HCT116 (cell line): ENCODE measurements at regions not wholly inside any gene's neighbourhood (a gene's known extent, or its start where the extent isn't known, plus 50 kb on each side); places are given as distances from the start of the nearest gene placed in this dataset.

Source experiments
- ATAC-seq: fragments of 200-7000 bp; cut with Tn5 transposase; 2 replicates; pipeline ENCODE4 v1.9.1; 2020; ENCODE audit warnings: mild to moderate bottlenecking, moderate library complexity
- BruUV-seq: library from RNA; stranded (reverse); fragments of 400-500 nt; replicated peaks from 2 replicates; lab custom pipeline; 2021; lab: Mats Ljungman, UMichigan
- CTCF ChIA-PET: fragments of 300-600 bp; sonication (Branson Sonifier 250); formaldehyde crosslinking; loops from one replicate; lab custom pipeline; 2021; ENCODE audit warnings: antibody characterized with exemption; lab: Charles Lee
- POLR2A ChIA-PET: fragments of 300-600, 350-600 bp; sonication (Branson Sonifier 250); formaldehyde crosslinking; loops from one replicate; lab custom pipeline; 2021; ENCODE audit warnings: antibody characterized with exemption; lab: Charles Lee
- RAD21 ChIA-PET, 2 experiments: fragments of 300-600 bp; sonication (Branson Sonifier 250); formaldehyde crosslinking; loops; one replicate each; lab custom pipeline; 2023; ENCODE audit warnings: low total read pairs in 2 of 2; ENCODE audit not compliant: uncharacterized antibody in 2 of 2, unreplicated experiment in 2 of 2, low non-redundant PET in 1 of 2; lab: Charles Lee
- DNase-seq: peaks from one replicate; pipeline ENCODE4 v3.0.0-alpha.2; 2010; ENCODE audit warnings: low read depth, low spot score
- H2AFZ ChIP-seq: fragments of 200-600 bp; shearing (Covaris generic), sonication (generic); 2 replicates; pipeline ENCODE4 v1.6.1; 2017; ENCODE audit warnings: low read depth, mixed run types, mixed read lengths, antibody characterized with exemption, low read length; ENCODE audit not compliant: poor library complexity, severe bottlenecking
- H3K27ac ChIP-seq: 2 replicates; pipeline ENCODE4 v1.5.1; 2012; ENCODE audit warnings: low read depth, low read length
- H3K27me3 ChIP-seq: fragments of 200-600 bp; sonication (generic); 2 replicates; pipeline ENCODE4 v1.6.1; 2016; ENCODE audit warnings: mixed run types, low read length, mixed read lengths; ENCODE audit not compliant: insufficient read depth
- H3K36me3 ChIP-seq, 2 experiments: fragments of 200-500 bp in 1 of 2; fragments of 200-600 bp in 1 of 2; sonication (Bioruptor generic) in 1 of 2; sonication (generic) in 1 of 2; 2 replicates each; pipeline versions ENCODE4 v1.5.1 to v1.6.1; 2014 to 2016; ENCODE audit warnings: low read length in 2 of 2, inconsistent platforms in 1 of 2, mixed read lengths in 1 of 2, mixed run types in 1 of 2; ENCODE audit not compliant: insufficient read depth in 2 of 2, control insufficient read depth in 1 of 2
- H3K4me1 ChIP-seq, 2 experiments: fragments of 200-600 bp in 1 of 2; sonication (generic) in 1 of 2; 2 replicates each; pipeline versions ENCODE4 v1.5.1 to v1.6.1; 2012 to 2017; ENCODE audit warnings: low read length in 2 of 2, inconsistent platforms in 1 of 2, mild to moderate bottlenecking in 1 of 2, mixed read lengths in 1 of 2, mixed run types in 1 of 2, moderate library complexity in 1 of 2; ENCODE audit not compliant: insufficient read depth in 2 of 2, control insufficient read depth in 1 of 2
- H3K4me2 ChIP-seq: fragments of 200-600 bp; sonication (generic); 2 replicates; pipeline ENCODE4 v1.6.1; 2017; ENCODE audit warnings: mixed run types, low read length, mixed read lengths
- H3K4me3 ChIP-seq, 2 experiments: fragments of 200-600 bp in 1 of 2; sonication (generic) in 1 of 2; replicated peaks in 1 of 2; 2 replicates each; pipeline ENCODE4 v1.5.1; 2011 to 2016; ENCODE audit warnings: low read length in 2 of 2, control low read depth in 1 of 2, low read depth in 1 of 2, mild to moderate bottlenecking in 1 of 2, mixed read lengths in 1 of 2, mixed run types in 1 of 2
- H3K79me2 ChIP-seq: fragments of 200-600 bp; sonication (generic); 2 replicates; pipeline ENCODE4 v1.6.1; 2017; ENCODE audit warnings: mild to moderate bottlenecking, mixed run types, low read length, moderate library complexity, mixed read lengths; ENCODE audit not compliant: insufficient read depth
- H3K9ac ChIP-seq: fragments of 200-600 bp; sonication (generic); 2 replicates; pipeline ENCODE4 v1.6.1; 2016; ENCODE audit warnings: low read length, mixed read lengths
- H3K9me2 ChIP-seq: fragments of 200-600 bp; sonication (generic), shearing (Covaris generic); 2 replicates; pipeline ENCODE4 v1.6.1; 2017; ENCODE audit warnings: mixed run types, mild to moderate bottlenecking, moderate library complexity; ENCODE audit not compliant: insufficient read depth
- H3K9me3 ChIP-seq, 2 experiments: fragments of 200-500 bp in 1 of 2; fragments of 200-600 bp in 1 of 2; sonication (Bioruptor generic) in 1 of 2; sonication (generic) in 1 of 2; 2 replicates each; pipeline ENCODE4 v1.6.1; 2014 to 2017; ENCODE audit warnings: low read length in 2 of 2, mixed read lengths in 2 of 2, inconsistent platforms in 1 of 2, low read depth in 1 of 2, mild to moderate bottlenecking in 1 of 2, mixed run types in 1 of 2, moderate library complexity in 1 of 2; ENCODE audit not compliant: control insufficient read depth in 1 of 2, insufficient read depth in 1 of 2
- H4K20me1 ChIP-seq: fragments of 200-600 bp; sonication (generic), shearing (Covaris generic); 2 replicates; pipeline ENCODE4 v1.6.1; 2017; ENCODE audit warnings: mixed run types, mild to moderate bottlenecking, moderate library complexity; ENCODE audit not compliant: insufficient read depth
- ATF3 ChIP-seq: IDR thresholded peaks from 2 replicates; pipeline ENCODE4 v1.6.1; 2012
- CBX3 ChIP-seq: IDR thresholded peaks from 2 replicates; pipeline ENCODE4 v1.6.1; 2012; ENCODE audit warnings: low read depth
- CEBPB ChIP-seq: IDR thresholded peaks from 2 replicates; pipeline ENCODE4 v1.6.1; 2012; ENCODE audit warnings: low read depth
- EGR1 ChIP-seq: IDR thresholded peaks from 2 replicates; pipeline ENCODE4 v1.6.1; 2012; ENCODE audit warnings: low read depth
- ELF1 ChIP-seq: IDR thresholded peaks from 2 replicates; pipeline ENCODE4 v1.6.1; 2012; ENCODE audit warnings: low read depth, borderline replicate concordance
- EZH2phosphoT487 ChIP-seq: fragments of 200-600 bp; IDR thresholded peaks from 2 replicates; pipeline ENCODE4 v1.6.1; 2018; ENCODE audit warnings: antibody characterized with exemption, borderline replicate concordance
- JUND ChIP-seq: IDR thresholded peaks from 2 replicates; pipeline ENCODE4 v1.6.1; 2012
- POLR2A ChIP-seq: IDR thresholded peaks from 2 replicates; pipeline ENCODE4 v1.7.0; 2011; ENCODE audit warnings: borderline replicate concordance; ENCODE audit not compliant: insufficient read depth, insufficient read length; ENCODE audit errors: extremely low read depth
- POLR2AphosphoS5 ChIP-seq: IDR thresholded peaks from 2 replicates; pipeline ENCODE4 v1.6.1; 2011; ENCODE audit warnings: mild to moderate bottlenecking, low read depth, low read length, moderate library complexity
- RAD21 ChIP-seq: IDR thresholded peaks from 2 replicates; pipeline ENCODE4 v1.6.1; 2012; ENCODE audit warnings: low read depth, mild to moderate bottlenecking
- SIN3A ChIP-seq: IDR thresholded peaks from 2 replicates; pipeline ENCODE4 v1.6.1; 2012; ENCODE audit warnings: low read depth
- YY1 ChIP-seq: IDR thresholded peaks from 2 replicates; pipeline ENCODE4 v1.6.1; 2011; ENCODE audit warnings: low read length, low read depth, moderate library complexity, mild to moderate bottlenecking; ENCODE audit not compliant: insufficient replicate concordance; ENCODE audit errors: extremely low read depth
- ZFX ChIP-seq: fragments of 450-650 bp; IDR thresholded peaks from 2 replicates; pipeline ENCODE4 v1.6.1; 2017
- intact Hi-C: fragments of 100-400 bp; cut with micrococcal nuclease; formaldehyde crosslinking; loops from 2 replicates; pipeline ENCODE4 v1.10.0; 2022
- TF ChIP-seq, protein P1 (sequence below), 3 experiments: fragments of 200-600 bp in 1 of 3; sonication (generic) in 1 of 3; IDR thresholded peaks in 2 of 3; conservative IDR thresholded peaks in 1 of 3; 2 replicates each; pipeline ENCODE4 v1.5.1; 2012 to 2017; ENCODE audit warnings: low read depth in 2 of 3, low read length in 2 of 3, antibody characterized with exemption in 1 of 3, borderline replicate concordance in 1 of 3, control low read depth in 1 of 3, mild to moderate bottlenecking in 1 of 3, mixed read lengths in 1 of 3, mixed run types in 1 of 3, moderate library complexity in 1 of 3; ENCODE audit not compliant: insufficient read depth in 1 of 3
- TF ChIP-seq, protein P2 (sequence below): IDR thresholded peaks from 2 replicates; pipeline ENCODE4 v1.6.1; 2012

- Histone ChIP-seq H3K4me2 (peak overlapping the region; percentile 69), H3K4me3 (peak overlapping the region; percentile 35 to 47), H3K9me2 (no peaks in the 10 kb centered on the region), H3K9me3 (no peaks in the 10 kb centered on the region), H4K20me1 (no peaks in the 10 kb centered on the region), H2AFZ (peak overlapping the region; percentile 64)
- RAD21 ChIA-PET, result no interaction called here
- TF ChIP-seq, protein P1, sequence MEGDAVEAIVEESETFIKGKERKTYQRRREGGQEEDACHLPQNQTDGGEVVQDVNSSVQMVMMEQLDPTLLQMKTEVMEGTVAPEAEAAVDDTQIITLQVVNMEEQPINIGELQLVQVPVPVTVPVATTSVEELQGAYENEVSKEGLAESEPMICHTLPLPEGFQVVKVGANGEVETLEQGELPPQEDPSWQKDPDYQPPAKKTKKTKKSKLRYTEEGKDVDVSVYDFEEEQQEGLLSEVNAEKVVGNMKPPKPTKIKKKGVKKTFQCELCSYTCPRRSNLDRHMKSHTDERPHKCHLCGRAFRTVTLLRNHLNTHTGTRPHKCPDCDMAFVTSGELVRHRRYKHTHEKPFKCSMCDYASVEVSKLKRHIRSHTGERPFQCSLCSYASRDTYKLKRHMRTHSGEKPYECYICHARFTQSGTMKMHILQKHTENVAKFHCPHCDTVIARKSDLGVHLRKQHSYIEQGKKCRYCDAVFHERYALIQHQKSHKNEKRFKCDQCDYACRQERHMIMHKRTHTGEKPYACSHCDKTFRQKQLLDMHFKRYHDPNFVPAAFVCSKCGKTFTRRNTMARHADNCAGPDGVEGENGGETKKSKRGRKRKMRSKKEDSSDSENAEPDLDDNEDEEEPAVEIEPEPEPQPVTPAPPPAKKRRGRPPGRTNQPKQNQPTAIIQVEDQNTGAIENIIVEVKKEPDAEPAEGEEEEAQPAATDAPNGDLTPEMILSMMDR (IDR thresholded peaks at IDR 0.05 in 2 of 3, conservative IDR thresholded peaks at IDR 0.05 in 1 of 3; ENCODE audit: borderline replicate concordance in 1 of 3, insufficient read depth in 1 of 3, low read depth in 2 of 3, low read length in 2 of 3), result peak; percentile 15 to 52 (median 51); a peak in 5 of 6 replicates
- TF ChIP-seq EGR1 (no peak), RAD21 (peak; percentile 63), YY1 (no peak)
- TF ChIP-seq, all 23 proteins: peak for 2
- H3K9ac ChIP-seq, result peak overlapping the region; percentile 50
- intact Hi-C loops, result no loop called here
- POLR2A ChIA-PET, result no interaction called here
- no peak overlapping the region for H3K27ac ChIP-seq
- H3K27me3 ChIP-seq, result no peaks in the 10 kb centered on the region
- no peaks in the 10 kb centered on the region for H3K79me2 ChIP-seq
- BruUV-seq, result no TSS peak
- no peaks in the 10 kb centered on the region for H3K36me3 ChIP-seq
- H3K4me1 ChIP-seq, result peaks cover 0 to 7% of the 10 kb centered on the region in 2 experiments; a peak in 1 of 4 replicates
- CTCF ChIA-PET, result no interaction called here
- DNase-seq (no peak), ATAC-seq (peak; percentile 87)
Measured at GRCh38 chr14:61188978-61189808, 91.9 kb downstream of the TMEM30B start.

DNA sequence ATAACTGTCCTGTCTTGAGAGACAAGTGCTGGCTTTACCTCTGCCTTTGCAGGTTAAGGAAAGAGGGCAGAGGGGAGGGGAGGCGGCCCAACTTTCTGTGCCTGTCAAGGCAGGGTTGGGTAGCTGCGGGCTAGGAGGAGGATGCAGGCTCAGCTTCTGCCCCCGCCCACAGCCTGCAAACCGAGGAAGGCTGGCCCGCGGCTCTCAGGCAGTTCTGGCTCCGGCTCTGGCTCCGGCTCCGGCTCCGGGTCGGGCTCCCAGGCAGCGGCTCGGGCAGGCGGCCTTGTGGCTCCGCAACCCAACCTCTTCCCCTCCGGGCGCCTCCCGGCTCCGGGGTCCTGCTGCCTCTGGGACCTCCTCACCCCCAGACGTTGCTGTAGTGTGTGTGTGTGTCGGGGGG, 92.9 kb downstream of the TMEM30B start:
- Histone ChIP-seq H3K4me2 (no peak overlapping the region), H3K27ac (no peak overlapping the region), H2AFZ (no peak overlapping the region)
- TF ChIP-seq EGR1, result no peak
- TF ChIP-seq JUND, result no peak
- no peak for TF ChIP-seq SIN3A
- no peak for TF ChIP-seq ELF1
- TF ChIP-seq, protein P2, sequence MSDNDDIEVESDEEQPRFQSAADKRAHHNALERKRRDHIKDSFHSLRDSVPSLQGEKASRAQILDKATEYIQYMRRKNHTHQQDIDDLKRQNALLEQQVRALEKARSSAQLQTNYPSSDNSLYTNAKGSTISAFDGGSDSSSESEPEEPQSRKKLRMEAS, result no peak
- no peak for TF ChIP-seq EZH2phosphoT487
- no peak for TF ChIP-seq YY1
- TF ChIP-seq, protein P1 (IDR thresholded peaks at IDR 0.05 in 2 of 3, conservative IDR thresholded peaks at IDR 0.05 in 1 of 3; ENCODE audit: borderline replicate concordance in 1 of 3, insufficient read depth in 1 of 3, low read depth in 2 of 3, low read length in 2 of 3), result no peak
- no peak for TF ChIP-seq CBX3
- TF ChIP-seq RAD21, result no peak
- no peak for TF ChIP-seq ATF3
- no peak for TF ChIP-seq CEBPB
- no peak for TF ChIP-seq POLR2AphosphoS5
- no peak for TF ChIP-seq POLR2A
- no peak for TF ChIP-seq ZFX

More for the DNA sequence above, 92.9 kb downstream of the TMEM30B start:
- Histone ChIP-seq H3K9me2 (no peaks in the 10 kb centered on the region), H4K20me1 (no peaks in the 10 kb centered on the region), H3K79me2 (no peaks in the 10 kb centered on the region), H3K36me3 (no peaks in the 10 kb centered on the region), H3K9me3 (no peaks in the 10 kb centered on the region), H3K9ac (no peak overlapping the region), H3K27me3 (no peaks in the 10 kb centered on the region), H3K4me3 (no peak overlapping the region), H3K4me1 (peaks cover 0 to 7% of the 10 kb centered on the region in 2 experiments; a peak in 1 of 4 replicates)
- CTCF ChIA-PET, result no interaction called here
- BruUV-seq, result no TSS peak
- RAD21 ChIA-PET, result no interaction called here
- ATAC-seq (peak; percentile 40; the same call in 1 of the 2 replicates), DNase-seq (no peak)
- POLR2A ChIA-PET, result no interaction called here
- intact Hi-C loops, result no loop called here
